ENCODE measurements at regions not wholly inside any gene's neighbourhood (a gene's known extent, or its start where the extent isn't known, plus 50 kb on each side); places are given as distances from the start of the nearest gene placed in this dataset.

DNA sequence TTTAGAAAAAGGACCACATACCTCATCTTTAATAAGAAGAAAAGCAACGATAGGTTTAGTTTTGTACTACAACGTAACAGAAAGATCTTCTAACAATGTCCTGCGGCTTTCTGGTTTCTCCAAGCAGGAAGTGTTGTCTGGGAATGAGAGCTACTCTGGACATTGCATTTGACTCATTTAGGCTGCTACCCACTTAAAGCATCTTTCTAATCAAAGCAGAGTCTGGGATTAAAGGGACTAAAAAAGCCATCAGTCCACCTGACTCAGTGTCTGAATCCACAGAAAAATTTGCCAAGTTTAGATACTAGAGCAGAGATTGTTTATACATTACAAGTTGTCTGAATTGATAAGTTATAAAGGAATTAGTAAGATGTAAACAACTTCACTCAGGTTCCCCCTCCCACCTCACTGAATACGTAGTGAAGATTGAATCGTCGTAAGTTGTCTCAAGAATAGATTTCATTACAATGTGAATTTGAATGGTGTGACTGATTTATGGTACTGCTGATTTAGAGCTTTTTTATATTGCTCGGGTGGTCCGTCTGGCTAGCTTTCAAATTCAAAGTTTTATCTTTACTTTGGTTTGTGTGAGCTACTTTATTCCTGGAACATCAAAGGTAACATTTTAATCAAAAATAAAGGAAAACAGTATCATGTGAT lies 70.2 kb upstream of the SMIM21 start:
- TF ChIP-seq CTCF (conservative IDR thresholded peaks at IDR 0.05; ENCODE audit: low read length): no peak
- no peak for TF ChIP-seq EZH2phosphoT487 (IDR thresholded peaks at IDR 0.05; ENCODE audit: borderline replicate concordance, low read depth, low read length)
